ENCODE measurements at regions not wholly inside any gene's neighbourhood (a gene's known extent, or its start where the extent isn't known, plus 50 kb on each side); places are given as distances from the start of the nearest gene placed in this dataset.

DNA sequence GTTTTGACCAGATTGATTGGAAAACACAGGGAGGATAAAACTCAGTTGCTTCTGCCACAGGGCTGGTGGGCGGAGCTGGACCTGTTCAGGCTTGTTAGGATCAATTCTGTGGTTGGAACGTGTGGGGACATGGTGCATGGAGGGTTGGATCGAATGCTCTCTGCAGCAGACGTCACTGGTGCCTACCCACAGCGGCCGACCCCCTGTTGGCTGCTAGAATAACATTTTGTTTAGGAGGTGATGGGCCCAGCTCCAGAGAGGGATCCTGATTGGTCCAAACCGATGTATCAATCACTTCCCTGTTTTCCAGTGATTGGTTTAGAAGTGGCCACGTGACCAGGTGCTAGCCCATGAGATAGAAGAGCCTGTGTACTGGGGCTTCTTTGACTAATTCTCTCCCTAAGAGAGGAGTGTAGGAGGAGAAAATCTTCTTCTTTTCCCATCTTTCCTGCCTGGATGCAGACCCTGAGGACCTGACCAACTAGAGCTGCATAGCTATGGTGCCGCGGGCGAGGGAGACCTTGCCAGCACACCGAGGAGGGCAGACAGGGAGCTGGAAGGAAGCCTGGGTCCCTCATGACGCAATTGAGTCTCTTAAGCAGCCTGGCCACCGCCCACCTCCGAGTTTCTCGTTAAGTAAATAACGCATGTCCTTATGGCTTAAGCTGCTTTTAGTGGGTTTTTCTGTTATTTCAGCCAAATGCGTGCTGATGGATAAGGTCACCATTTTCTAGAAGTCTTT lies 163.5 kb downstream of the AACS start:
- no peak for DNase-seq

DNA sequence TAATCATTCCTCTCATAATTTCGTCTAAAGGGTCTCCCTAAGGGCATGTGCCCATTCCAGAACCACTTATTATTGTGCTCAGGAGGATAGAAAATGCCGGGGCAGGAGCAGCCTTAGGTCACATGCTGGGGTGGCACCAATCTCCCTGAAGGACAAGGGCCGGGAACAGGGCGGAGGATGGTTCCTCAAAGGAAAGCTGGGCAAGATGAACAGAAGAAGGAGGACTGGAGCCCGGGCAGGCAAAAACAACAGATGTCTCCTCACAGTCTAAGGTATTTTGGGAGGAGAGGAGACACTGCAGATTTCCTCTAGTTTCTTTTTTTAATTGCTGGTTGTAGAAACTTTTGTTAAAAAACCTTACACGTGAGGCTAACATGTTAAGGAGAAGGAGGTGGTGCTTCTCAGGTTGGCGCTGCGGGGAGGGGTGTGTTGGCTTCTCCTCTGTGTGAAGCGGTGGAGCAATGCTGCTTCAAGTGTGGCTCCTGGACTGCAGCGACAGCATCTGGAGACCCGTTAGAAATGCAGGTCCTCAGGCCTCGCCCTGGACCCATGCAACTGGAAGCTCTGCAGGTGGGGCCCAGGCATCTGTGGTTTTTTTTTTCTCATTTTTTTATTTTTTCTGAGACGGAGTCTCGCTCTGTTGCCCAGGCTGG lies 164.8 kb downstream of the AACS start:
- no peak for DNase-seq

DNA sequence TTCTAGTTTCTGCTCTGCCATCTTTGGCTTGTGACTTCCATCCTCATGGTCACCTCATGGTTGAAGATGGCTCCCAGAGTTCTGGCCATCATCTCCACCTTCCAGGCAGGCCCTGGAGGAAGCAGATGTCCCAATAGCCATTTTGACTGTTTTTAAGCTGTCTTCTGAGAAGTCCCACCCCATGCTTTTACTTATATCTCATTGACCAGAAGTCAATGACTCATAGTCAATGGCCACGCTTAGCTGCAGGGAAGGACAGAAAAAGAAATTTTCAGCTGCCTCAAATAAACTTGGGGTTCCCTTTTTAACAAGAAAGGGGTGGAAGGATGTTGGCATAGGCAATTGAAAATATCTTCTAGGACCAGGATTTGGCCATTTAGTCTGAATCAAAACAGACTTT lies 168.1 kb downstream of the AACS start:
- DNase-seq: no peak

DNA sequence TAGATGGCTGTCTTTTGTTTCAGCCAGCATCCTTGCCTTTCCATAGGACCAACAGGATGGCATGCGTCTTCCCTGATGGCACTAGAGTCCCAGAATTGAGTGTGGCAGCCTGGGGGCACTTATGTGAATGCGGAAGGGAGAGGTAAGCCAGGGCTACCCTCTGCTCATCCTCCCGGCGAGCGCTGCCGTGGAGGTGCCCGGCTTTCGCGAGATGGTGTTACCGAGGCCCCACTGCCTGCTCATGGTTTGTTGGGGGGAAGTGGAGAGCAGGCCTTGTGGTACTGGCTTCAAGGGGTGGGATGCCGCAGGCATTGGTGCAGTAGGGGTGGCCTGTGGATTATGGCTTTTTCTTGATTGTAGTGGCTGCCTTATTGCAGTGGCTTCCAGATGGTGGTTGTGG lies 174.3 kb downstream of the AACS start:
- DNase-seq: no peak

DNA sequence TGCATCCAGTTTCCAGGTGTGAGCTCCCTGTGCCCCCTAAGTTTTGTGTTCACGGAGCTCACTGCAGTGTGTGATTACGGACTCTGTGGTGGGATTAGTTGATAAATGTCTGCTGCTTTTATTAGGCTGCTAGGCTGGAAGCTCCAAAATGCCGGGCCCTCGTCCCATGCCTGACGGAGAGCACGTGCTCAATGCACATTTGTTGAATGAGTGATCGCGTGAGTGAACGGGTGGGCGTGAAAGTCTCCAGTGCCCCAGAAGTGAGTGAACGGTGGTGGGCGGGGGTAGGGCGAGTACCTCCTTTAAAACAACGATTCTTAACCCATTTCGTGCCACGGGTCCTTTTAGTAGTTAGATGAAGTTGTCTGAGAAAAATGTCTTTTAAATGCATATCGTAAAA lies 175.5 kb downstream of the AACS start:
- no peak for DNase-seq

DNA sequence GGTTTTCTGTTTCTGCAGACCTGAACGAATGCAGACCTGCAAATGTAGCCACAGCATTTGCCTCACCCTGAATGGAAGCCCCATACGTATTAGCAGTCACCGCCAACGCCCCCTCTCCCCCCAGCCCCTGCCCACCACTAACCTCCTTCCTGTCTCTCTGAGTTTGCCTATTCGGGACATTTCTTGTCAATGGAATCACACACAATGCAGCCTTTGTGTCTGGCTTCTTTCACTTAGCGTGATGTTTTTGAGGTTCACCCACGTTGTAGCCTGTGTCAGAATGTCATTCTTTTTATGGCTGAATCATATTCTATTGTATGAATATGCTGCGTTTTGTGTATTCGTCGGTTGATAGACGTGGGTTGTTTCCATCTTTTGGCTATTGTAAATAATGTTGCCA lies 178.6 kb downstream of the AACS start:
- no peak for DNase-seq

DNA sequence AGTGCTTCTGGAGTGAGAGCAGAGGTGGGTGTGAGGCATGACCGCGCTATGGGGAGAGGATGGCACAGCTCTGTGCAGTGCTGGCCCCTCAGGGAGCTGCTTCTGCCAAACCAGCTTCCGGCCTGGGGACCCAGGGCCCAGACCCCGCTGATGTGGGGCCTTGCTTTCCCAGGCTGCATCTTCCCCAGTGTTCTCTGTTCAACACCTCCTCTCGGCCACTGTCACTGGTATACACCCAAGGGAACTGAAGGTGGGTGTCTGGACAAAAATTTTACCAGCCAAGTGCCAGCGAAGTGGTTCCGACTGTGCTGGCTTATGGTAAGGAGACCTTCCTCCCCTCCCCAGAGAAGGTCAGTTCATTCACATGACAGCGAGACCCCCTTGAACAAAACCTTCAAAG lies 179.1 kb downstream of the AACS start:
- no peak for DNase-seq

DNA sequence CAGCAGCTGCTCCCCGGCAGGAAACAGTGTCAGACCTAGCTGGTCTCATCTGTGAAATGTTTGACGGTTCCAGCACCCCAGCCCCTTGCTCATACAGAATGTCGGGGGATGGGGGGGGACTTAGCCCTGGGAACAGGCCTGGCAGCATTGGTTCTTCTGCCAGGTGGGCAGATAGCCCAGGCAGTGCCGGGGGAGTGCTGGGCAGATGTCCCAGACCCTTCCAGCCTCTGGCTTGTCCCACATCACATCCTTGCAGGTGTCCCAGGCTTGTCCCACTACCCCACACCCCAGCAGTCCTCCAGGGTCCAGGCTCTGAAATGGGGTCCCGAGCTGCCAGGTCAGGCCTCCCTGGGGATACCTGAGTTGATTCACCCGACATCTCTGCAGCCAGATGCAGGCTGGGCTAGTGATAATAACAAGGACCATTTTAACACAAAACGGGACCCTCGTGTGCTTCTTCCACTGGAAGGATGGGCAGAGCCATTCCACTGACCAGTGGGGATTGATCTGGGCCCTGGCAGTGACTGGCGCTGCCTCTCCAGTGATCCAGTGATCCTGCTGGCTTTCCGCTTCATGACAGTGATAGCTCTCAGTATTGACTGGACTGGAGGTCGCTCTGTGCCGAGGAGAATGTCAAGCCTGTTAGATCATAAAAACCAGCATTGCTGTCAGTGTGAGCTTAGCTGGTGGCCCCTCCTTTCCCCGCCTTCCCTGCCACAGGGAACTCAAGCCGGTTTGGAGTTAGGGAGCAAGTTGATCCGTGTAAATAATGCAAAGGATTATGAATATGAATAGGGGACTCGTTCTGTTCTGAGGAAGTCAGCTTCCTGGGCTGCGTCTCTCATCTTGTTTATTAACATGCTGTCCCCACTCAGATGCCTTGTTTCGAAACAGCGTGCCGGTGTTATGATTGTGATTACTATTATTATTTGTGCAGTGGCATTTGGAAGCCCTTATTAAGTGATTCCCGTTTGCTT lies 180.6 kb downstream of the AACS start:
- DNase-seq: no peak

DNA sequence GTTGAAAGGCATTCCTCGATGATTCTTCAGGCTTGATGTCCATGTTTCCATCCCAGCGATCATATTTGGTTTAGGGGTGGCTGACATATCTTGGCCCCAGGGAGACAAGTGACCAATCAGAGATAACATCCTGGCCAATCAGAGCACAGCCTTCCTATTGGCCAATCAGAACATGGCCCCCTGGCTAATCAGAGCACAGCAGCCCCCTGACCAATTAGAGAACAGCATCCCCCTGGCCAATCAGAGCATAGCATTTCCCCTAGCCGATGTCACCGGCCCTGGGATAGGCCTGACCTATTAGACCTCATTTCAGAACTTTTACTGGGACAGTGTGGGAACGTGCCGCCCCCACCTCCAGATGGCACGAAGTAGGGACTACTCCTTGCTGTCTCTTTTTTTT lies 182.2 kb downstream of the AACS start:
- DNase-seq: no peak

DNA sequence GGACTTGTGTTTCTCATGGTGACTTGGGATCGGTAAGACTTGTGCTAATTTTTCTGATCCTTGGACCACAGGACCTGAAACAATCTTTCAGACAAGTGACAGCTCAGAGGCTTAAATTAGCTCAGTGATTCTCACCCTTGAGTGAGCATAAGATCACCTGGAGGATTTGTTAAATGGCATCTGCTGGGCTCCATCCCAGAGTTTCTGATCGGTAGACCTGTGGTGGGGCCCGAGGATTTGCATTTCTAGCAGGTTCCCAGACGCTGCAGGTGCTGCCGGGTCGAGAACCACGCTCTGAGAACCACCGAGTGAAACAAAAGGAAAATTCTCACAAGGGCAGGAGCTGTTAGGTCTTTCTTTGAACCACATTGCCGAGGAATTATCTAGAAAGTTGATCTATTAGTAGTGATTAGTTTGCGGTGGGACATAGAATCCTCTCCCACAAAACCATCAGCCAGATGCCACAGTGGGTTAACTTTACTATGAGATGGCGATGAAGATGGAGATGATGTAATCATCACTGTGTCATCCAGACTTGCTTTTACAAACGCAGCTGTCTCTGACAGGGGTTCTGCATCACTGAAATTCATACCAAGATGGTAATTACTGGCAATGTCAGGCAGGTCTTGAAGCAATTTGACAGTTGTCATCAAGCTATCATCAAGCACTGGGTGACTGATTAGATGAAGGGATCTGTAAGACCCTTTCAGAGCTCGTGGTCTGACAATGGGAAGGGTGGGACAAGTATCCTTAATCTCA lies 184.0 kb downstream of the AACS start:
- no peak for DNase-seq

DNA sequence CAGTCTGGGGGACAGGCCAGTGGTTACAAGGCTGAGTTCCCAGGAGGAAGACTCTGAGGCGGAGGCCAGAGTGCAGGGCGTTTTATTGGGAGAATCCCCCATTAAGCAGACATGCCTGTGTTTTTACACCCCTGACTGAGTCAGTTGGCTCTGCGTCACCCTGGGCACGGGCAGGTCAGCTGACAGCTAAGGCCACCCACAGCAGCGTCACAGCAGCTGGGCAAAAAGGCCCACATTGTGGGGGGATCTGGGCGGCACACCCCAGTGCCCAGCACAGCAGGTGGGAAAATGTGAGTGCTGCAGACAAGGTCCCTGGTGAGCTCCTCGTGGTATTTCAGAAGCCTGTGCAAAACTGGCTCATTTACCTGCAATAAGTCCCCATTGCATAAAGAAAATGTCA lies 184.7 kb downstream of the AACS start:
- no peak for DNase-seq

DNA sequence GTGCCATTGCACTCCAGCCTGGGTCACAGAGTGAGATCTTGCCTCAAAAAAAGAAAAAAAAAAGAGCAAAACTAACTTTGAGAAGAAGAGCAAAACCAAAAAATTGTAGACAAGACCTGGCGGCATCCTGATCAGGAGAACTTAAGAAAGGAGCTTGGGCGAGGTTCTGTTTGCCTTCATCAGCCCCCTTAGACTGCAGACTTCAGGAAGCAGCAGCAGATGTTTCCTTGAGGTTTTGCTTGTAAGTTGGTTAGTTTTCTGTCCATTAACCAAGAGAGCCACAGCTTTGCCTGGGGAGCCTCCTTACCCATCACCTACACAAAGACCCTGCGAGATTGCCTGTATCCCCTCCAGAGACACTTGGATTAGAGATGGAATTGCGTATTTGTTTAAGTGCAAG lies 189.0 kb downstream of the AACS start:
- DNase-seq: no peak

DNA sequence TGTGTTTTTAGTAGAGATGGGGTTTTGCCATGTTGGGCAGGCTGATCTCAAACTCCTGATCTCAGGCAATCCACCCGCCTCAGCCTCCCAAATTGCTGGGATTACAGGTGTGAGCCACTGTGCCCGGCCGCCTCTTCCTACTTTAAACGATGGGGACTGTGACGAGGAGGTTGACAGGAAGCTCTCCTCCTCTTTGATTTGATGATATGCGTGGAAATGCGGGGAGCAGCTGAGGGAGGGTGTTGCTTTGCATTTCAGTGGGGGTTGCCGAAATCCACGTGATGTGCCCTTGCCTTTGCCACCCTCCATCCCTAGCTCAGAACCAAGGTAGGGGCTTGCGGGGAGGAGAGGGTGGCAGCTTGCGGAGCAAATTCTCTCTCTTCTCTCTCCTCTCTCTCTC lies 189.6 kb downstream of the AACS start:
- no peak for DNase-seq

DNA sequence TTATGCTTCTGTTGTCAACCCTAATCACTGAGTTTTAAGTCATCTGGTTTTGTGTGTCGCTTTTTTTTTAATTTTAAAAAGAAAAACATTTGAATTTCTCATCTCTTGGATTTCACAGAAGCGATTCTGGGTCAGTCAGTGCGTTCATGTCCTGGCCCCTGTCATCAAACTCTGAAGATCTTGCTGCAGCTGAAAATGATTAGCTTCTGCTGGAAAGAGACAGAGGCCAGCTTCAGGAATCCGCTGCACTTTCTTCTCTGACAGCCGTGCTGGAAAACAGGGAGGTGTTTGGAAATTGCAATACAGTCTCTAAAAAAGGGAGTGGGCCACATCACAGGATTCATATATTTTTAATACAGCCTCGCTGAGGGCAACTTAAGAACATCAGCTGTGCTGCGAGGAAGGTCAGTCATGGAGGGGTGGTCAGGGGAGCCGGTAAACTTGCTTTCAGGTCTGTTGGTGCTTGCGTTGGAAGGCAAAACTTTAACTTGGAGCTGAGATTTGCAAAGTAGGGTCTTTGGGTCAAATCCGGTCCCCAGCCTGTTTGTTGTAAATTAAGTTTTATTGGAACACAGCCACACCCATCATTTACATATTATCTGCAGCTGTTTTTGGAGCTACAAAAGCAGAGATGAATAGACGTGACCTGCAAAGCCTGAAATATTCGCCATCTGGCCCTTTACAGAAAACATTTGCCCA lies 190.8 kb downstream of the AACS start:
- no peak for DNase-seq

DNA sequence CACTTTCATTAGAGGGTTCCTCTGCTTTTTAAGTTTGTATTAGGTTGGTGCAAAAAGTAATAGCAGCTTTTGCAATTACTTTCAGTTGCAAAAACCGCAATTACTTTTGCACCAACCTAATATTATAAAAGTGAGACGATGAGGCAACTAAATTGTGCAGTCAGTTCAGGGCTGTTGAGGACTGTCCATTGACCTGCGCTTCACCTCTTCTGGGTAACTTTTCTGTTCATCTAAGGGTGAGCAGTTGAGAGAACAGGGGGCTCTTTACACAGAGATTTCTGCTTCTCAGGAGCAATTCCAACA lies 191.3 kb downstream of the AACS start:
- no peak for DNase-seq

DNA sequence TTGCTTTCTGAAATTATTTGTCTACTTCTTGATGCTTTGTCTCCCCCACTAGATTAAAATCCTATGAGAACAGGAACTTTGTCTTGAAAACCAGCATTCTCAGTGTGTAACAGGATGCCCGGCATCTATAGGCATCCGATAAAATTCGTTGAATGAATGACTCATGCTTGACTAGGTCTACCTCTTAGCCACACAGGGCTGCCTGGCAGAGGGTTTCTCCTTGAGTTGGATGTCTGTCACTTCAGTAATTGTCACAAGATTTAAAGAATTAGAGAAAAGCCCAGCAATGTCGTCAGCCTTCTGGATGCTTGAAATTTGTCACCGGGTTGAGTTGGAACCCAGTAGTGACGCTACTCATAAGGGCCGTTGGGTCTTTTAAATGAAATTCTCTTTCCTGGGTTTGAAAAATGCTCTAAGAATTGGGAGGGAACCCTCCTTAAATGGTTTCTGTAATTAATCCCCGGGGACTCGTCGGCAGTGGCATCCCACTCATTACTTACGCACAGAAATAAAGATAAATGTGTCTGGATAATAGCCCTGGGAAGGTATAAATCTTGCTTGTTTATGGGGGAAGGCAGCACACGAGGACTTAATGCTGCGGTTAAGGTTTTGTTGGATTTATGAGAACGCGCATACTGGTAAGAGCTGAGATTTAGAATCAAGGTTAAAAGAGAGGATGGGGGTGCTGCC lies 194.1 kb downstream of the AACS start:
- no peak for DNase-seq

DNA sequence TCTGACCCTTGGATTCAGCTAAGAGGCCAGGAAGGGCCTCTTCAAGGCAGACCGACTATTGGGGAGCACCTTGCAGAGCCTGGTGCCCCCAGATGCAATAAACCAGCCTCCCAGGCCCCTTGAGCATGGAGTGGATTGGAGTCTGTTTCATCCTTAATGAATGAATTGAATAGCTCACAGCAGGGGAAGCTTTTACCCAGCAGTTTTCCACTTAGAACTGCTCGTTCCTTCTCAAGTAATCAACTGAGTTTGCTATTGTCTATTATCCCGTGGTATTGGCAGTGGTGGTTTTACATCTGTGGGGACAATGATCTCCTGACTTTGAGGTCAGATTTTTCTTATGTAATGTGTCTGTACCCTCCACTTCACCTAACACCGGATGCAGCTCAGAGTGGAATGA lies 197.6 kb downstream of the AACS start:
- no peak for DNase-seq

DNA sequence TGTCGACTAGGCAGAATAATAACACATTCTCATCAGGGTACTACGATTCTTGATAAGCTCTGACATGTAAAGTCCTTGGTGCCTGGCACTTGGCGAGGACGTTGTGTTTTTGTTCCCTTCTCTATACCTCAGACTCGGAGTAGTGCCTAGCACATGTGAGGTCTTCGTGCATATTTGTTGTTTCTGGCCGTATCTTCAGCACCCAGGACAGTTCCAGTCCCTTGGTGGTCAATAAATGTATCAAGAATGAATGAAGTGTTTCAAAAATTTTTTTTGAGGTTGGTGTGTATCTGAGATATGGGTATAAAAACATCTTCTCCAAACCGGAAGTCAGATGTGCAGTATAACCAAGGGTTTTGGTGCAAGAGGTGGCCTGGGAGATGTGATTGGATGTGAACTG lies 198.2 kb downstream of the AACS start:
- DNase-seq: no peak

DNA sequence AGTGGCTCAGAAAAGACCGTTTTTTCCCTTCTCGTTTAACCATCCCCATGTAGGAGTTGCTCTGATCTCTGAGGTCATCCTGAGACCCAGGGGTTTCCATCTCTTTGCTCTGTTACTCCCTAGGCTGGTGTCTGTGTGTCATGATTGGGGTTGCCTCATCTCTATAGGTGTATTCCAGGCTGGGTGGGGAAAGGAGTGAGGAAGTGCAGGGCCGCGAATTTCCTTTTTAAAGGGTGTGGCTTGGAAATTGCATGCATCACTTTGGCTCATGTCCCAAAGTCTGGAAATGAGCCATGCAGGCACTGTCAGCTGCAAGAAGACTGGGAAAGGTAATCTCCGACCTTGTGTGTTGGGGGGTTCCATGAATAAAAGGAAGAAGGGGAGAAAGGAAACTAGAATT lies 201.9 kb downstream of the AACS start:
- no peak for DNase-seq

DNA sequence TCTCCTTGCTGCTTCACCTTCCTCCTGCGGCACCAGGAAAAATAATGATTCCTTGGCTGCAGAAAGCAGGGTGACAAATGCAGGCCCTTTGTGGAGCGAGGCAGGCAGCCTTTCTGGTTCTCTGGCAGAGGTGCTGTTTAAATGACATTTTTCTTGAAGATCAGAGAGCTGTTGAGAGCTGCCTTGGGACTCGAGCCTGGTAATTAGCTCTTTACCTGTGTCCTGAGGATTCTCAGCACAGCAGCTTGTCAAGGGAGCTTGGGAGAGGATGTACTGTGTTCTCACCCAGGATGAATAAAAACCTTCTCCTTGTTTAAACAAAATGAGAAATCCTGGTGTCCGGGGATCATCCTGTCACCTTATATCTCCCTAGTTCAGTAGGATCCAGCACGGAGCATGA lies 204.0 kb downstream of the AACS start:
- DNase-seq: no peak

DNA sequence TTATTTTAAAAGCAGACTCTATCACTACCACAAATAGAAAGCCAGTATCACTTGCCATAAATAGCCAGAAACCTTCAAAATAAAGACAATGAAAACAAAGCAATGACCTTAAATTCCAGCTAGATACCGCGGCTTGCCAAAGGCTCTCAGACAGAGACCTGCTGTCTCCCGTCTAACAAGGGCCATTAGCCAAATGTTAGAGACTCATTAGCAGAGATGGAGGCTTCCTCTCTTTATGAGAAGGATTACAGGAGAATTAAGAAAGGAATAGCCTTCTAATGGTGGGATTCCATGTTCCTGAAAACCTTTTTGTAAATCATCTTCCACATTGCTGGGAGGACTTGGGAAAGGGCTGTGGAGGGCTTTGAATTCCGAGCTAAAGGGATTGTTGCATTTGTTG lies 206.7 kb downstream of the AACS start:
- DNase-seq: no peak

DNA sequence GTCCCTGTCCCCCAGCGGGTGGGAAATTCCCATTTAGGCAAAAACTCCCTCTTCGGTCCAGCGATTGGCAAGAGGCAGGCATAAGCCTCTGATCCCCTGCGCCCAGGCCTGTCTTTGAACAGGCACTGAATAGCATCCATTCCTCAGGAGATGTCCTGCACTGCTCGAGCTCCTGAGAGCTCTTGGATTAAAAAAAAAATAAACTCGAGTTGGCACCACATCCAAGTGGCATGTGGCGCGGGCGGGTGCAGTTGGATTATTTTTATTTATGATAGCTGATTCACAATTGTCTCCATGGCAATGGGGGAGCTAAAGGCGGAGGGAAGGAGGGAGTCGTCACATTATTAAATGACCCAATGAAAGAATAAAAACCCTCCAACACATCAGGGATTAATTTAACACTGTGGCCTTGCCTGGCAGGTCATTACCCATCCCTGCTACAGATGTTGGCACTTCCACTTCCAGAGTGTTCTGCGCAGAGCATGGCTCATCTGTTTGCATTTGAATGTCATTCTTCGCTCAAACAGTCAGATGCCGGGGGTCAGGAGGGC lies 207.2 kb downstream of the AACS start:
- DNase-seq: no peak
